ENCODE measurements at regions not wholly inside any gene's neighbourhood (a gene's known extent, or its start where the extent isn't known, plus 50 kb on each side); places are given as distances from the start of the nearest gene placed in this dataset.
"Not testable (repeated sequence)": the region's sequence is repeated elsewhere in the genome, so short reads cannot be mapped to it uniquely, and the experiment has no call there.

DNA sequence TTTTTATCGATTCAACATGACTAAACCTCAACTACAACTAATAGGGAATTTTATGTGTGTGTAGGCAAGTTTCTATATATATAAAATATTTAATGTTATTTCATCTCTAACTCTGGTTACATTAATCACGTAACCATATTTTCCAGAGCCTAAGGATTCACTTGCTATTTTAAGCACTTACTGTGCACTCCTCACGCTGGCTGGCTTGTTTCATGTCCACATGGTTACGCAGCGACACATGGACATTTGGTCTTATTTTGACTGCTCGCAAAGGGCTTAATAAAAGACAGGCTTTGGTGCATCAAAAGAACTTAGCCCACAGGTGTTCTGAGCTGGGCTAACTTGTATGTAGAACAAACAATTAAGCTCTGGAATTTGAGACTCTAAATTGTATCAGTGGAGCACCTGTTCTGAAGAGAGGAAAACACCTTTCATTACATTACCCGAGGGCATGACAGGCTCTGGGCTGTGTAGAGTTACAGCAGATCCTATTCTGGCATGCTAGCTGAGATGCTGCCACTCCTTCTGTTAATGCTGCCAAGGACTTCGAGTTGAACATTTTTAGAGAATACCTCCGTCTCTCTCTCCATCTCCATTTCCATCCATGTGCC, 130.0 kb upstream of the NR2F2 start:
- no peak overlapping the region for H3K27ac ChIP-seq
- H3K36me3 ChIP-seq (ENCODE audit: low read depth) = no peaks in the 10 kb centered on the region
- H3K27me3 ChIP-seq (replicated peaks; ENCODE audit: insufficient read depth) = no peaks in the 10 kb centered on the region
- no peaks in the 10 kb centered on the region for H3K9me3 ChIP-seq (ENCODE audit: low read depth)
- no peaks in the 10 kb centered on the region for H4K20me1 ChIP-seq (ENCODE audit: insufficient read depth)
- TF ChIP-seq EZH2 (IDR thresholded peaks at IDR 0.05; ENCODE audit: insufficient read depth, poor library complexity, severe bottlenecking) (no peak), EZH2phosphoT487 (IDR thresholded peaks at IDR 0.05; ENCODE audit: insufficient read depth, low read depth) (no peak)
- no peak for DNase-seq
- in situ Hi-C loops (cut with MboI) = no loop called here
- H3F3A ChIP-seq (ENCODE audit: insufficient read depth) = no peaks in the 10 kb centered on the region
- no peak overlapping the region for H2AFZ ChIP-seq
- WGBS, 2 experiments (ENCODE audit: low coverage in 1 of 2, low lambda C conversion rate in 2 of 2, missing lambda C conversion rate in 2 of 2) = 28 to 35% methylated on average over 9 of the region's 9 CpGs
- H3K4me1 ChIP-seq (ENCODE audit: insufficient read depth) = no peaks in the 10 kb centered on the region
- H3K9me2 ChIP-seq (ENCODE audit: insufficient read depth) = no peaks in the 10 kb centered on the region
- no peak overlapping the region for H3K4me2 ChIP-seq (ENCODE audit: unreplicated experiment)
- no peak overlapping the region for H3K9ac ChIP-seq
- no peak overlapping the region for H3K4me3 ChIP-seq
- no peaks in the 10 kb centered on the region for H3K79me2 ChIP-seq (ENCODE audit: insufficient read depth)

DNA sequence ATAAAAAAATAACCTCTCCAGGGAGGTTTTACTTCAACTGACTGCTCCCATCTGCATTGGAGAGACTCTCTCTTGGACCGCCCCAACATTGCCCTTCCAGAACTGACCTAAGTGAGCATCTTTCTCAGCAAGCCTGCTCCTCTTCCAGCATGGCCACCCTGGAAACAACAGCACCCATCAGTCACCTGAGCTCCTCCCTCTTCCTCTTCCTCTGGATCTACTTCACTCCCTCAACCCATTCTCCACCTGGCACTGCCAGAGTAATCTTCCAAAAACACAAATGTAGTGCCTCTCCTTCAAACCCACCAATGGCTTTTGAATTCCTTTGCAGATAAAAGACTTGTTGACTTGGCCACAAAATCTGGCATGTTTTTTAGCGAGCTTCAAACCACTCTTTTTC, 128.8 kb upstream of the NR2F2 start:
- Histone ChIP-seq H3K36me3 (ENCODE audit: low read depth) (no peaks in the 10 kb centered on the region), H3K4me3 (no peak overlapping the region), H3K9me2 (ENCODE audit: insufficient read depth) (no peaks in the 10 kb centered on the region), H3K79me2 (ENCODE audit: insufficient read depth) (no peaks in the 10 kb centered on the region), H3K4me1 (ENCODE audit: insufficient read depth) (no peaks in the 10 kb centered on the region), H3K27me3 (replicated peaks; ENCODE audit: insufficient read depth) (no peaks in the 10 kb centered on the region), H3F3A (ENCODE audit: insufficient read depth) (no peaks in the 10 kb centered on the region), H3K9me3 (ENCODE audit: low read depth) (no peaks in the 10 kb centered on the region), H3K4me2 (ENCODE audit: unreplicated experiment) (no peak overlapping the region), H3K27ac (no peak overlapping the region), H3K9ac (no peak overlapping the region), H2AFZ (no peak overlapping the region), H4K20me1 (ENCODE audit: insufficient read depth) (no peaks in the 10 kb centered on the region)
- TF ChIP-seq EZH2phosphoT487 (IDR thresholded peaks at IDR 0.05; ENCODE audit: insufficient read depth, low read depth) = no peak
- no peak for TF ChIP-seq EZH2 (IDR thresholded peaks at IDR 0.05; ENCODE audit: insufficient read depth, poor library complexity, severe bottlenecking)
- WGBS, 2 experiments (ENCODE audit: low coverage in 1 of 2, low lambda C conversion rate in 2 of 2, missing lambda C conversion rate in 2 of 2) = 87 to 91% methylated on average over 2 of the region's 2 CpGs
- no peak for DNase-seq
- in situ Hi-C loops (cut with MboI) = no loop called here

DNA sequence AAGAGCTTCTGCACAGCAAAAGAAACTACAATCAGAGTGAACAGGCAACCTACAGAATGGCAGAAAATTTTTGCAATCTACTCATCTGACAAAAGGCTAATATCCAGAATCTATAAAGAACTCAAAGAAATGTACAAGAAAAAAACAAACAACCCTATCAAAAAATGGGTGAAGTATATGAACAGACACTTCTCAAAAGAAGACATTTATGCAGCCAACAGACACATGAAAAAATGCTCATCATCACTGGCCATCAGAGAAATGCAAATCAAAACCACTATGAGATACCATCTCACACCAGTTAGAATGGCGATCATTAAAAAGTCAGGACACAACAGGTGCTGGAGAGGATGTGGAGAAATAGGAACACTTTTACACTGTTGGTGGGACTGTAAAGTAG, 124.9 kb upstream of the NR2F2 start:
- H3K36me3 ChIP-seq (ENCODE audit: low read depth); in situ Hi-C loops (cut with MboI); H2AFZ ChIP-seq; H3K9ac ChIP-seq; H3K4me2 ChIP-seq (ENCODE audit: unreplicated experiment); H3K4me1 ChIP-seq (ENCODE audit: insufficient read depth); H3K4me3 ChIP-seq; H4K20me1 ChIP-seq (ENCODE audit: insufficient read depth); H3K9me3 ChIP-seq (ENCODE audit: low read depth); DNase-seq; H3K9me2 ChIP-seq (ENCODE audit: insufficient read depth); H3K27ac ChIP-seq; H3K27me3 ChIP-seq (replicated peaks; ENCODE audit: insufficient read depth); H3K79me2 ChIP-seq (ENCODE audit: insufficient read depth); H3F3A ChIP-seq (ENCODE audit: insufficient read depth): not testable (repeated sequence)
- 94 to 96% methylated on average over 1 of the region's 1 CpG for WGBS, 2 experiments (ENCODE audit: low coverage in 1 of 2, low lambda C conversion rate in 2 of 2, missing lambda C conversion rate in 2 of 2)

DNA sequence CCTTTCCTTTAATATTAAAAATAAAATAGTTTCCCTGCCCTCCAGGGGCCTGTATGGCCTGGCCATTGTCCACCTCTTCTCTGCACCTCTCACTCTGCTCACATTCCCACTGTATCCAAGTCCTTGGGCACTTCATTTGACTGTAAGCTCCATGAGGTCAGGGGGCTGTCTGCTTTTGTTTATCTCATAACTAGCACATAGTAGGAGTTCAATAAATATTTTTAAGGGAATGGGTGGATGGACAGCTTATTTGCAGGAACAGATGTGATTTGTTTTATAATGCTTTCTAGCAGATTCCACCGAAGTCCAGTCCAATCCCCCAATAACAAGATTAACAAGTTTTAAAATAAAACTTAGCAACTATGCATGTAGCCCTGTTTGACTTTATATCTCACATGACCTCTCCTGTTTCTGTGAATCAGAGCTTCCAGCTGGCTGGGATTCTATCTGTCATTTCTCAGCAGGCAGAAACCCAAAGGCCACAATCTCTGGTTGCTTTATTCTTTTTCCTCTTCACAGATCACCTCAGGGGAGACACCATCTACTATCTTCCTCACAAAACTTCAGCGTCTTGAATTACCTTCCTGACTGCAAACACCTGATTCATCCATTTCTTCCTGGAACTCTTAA, 123.0 kb upstream of the NR2F2 start:
- DNase-seq = no peak
- no peak overlapping the region for H3K4me3 ChIP-seq
- TF ChIP-seq EZH2phosphoT487 (IDR thresholded peaks at IDR 0.05; ENCODE audit: insufficient read depth, low read depth) (no peak), EZH2 (IDR thresholded peaks at IDR 0.05; ENCODE audit: insufficient read depth, poor library complexity, severe bottlenecking) (no peak)

More for the DNA sequence above, 123.0 kb upstream of the NR2F2 start:
- Histone ChIP-seq H3K79me2 (ENCODE audit: insufficient read depth) (no peaks in the 10 kb centered on the region), H3K9ac (no peak overlapping the region), H3K9me2 (ENCODE audit: insufficient read depth) (no peaks in the 10 kb centered on the region), H3K4me2 (ENCODE audit: unreplicated experiment) (no peak overlapping the region), H3K27me3 (replicated peaks; ENCODE audit: insufficient read depth) (no peaks in the 10 kb centered on the region), H3F3A (ENCODE audit: insufficient read depth) (no peaks in the 10 kb centered on the region), H2AFZ (no peak overlapping the region), H3K9me3 (ENCODE audit: low read depth) (no peaks in the 10 kb centered on the region), H3K4me1 (ENCODE audit: insufficient read depth) (no peaks in the 10 kb centered on the region), H3K27ac (no peak overlapping the region), H3K36me3 (ENCODE audit: low read depth) (no peaks in the 10 kb centered on the region), H4K20me1 (ENCODE audit: insufficient read depth) (no peaks in the 10 kb centered on the region)
- in situ Hi-C loops (cut with MboI) = no loop called here
- WGBS, 2 experiments (ENCODE audit: low coverage in 1 of 2, low lambda C conversion rate in 2 of 2, missing lambda C conversion rate in 2 of 2) = 81 to 90% methylated on average over 2 of the region's 2 CpGs

Measured in GM23248 (cell line).